KBM-7 (cell line): ENCODE measurements at regions not wholly inside any gene's neighbourhood (a gene's known extent, or its start where the extent isn't known, plus 50 kb on each side); places are given as distances from the start of the nearest gene placed in this dataset.
"Not testable (repeated sequence)": the region's sequence is repeated elsewhere in the genome, so short reads cannot be mapped to it uniquely, and the experiment has no call there.

Experiments
- DNase-seq: peaks from one replicate; pipeline ENCODE4 v3.0.0-alpha.2; 2015
- in situ Hi-C: fragments of 300-500 bp; cut with MboI; formaldehyde crosslinking; loops from 2 replicates; pipeline ENCODE4 v1.14.3; 2020; ENCODE audit warnings: low sequenced_read_pairs, low pct_unique_long_range_greater_than_20kb, mixed read lengths

DNA sequence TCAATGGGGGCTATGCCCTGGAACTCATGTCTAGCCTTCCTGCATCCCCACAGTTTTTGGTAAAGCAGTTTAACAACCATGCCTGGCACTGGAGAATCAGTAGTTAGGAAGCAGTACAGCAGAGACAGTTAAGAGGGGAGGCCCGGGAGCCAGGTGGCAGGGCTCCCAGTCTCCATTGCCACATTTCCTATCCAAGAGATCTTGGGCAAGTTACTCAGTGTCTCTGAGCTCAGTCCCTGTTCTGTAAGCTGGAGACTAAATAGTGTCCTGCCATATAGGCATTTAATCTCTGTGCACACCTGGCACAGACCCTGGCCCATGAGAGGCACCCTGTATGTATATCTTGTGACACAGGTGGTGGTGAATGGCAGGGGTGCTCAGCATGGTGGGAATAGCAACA is 156.1 kb upstream of the EOLA2 start:
- in situ Hi-C loops = no loop called here
- no peak for DNase-seq

GRCh38 chrX:150094996-150095395 is 156.7 kb upstream of the EOLA2 start:
- DNase-seq = no peak
- in situ Hi-C loops = no loop called here

DNA sequence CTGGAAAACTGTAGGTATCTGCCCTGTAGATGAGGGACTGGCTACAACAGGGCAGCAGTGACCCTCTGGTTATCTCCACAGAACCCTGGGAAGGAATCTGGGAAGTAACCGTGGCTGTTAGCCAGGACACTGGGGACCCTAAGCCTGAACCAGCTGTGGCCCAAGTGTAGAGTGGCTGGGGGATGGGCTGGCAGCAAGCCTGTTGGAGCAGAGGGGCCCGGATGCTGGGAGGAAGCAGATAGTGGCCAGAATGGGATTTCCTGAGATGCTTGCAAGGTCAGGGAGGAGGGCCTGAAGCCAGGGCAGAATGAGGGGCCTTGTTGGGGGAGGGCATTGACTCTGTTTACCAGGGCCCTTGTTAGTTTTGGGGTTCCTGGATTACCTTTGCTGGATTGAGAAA is 161.0 kb upstream of the EOLA2 start:
- no peak for DNase-seq
- in situ Hi-C loops = no loop called here

- in situ Hi-C loops = no loop called here
- no peak for DNase-seq
These were observed 162.0 kb upstream of the EOLA2 start for GRCh38 chrX:150100261-150100660.

DNA sequence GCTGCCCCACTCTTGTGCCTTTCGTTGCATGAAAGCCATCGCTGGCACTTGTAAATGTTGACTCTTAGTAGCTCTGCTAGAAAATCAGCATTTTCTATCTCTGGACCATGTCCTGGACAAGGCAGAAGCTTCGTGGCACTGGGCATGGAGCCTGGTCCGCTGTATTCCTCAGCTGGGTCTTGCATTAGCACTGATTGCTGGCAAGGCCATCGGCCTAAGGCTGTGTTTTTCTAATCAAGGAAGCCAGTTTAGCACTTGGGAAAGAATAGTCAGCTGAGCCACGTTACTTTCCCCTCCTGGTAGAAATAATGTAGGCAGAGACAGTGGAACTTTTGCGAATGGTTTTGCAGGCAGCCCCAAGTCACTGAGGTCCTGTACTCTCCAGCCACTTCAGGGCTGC is 180.2 kb upstream of the EOLA2 start:
- no peak for DNase-seq
- in situ Hi-C loops = no loop called here

DNA sequence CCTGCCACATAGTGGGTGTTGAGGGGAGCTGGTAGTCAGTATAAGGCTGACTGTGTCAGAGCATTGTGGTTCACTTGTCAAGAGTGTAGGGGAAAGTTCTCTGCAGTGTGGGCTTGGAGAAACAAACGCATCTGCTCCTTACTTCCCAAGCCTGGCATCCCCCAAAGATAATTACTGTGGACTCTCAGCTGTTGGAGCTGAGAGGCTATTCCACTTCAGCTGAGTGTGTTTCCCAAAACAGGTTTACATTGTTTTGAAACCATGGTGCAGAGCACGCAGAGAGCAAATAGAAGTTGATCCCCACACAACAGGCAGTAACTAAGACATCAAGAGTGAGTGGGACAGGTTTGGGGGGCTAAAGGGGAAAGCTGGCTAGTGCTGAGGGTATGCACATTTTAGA is 181.0 kb upstream of the EOLA2 start:
- no peak for DNase-seq
- in situ Hi-C loops = no loop called here

DNA sequence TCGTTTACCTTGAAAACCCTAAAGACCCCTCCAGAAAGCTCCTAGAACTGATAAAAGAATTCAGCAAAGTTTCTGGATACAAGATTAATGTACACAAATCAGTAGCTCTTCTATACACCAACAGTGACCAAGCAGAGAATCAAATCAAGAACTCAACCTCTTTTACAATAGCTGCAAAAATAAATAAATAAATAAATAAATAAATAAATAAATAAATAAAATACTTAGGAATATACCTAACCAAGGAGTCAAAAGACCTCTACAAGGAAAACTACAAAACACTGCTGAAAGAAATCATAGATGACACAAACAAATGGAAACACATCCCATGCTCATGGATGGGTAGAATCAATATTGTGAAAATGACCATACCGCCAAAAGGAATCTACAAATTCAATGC is 186.8 kb upstream of the EOLA2 start:
- in situ Hi-C loops, DNase-seq: not testable (repeated sequence)

GRCh38 chrX:150127216-150127615 is 188.9 kb upstream of the EOLA2 start:
- in situ Hi-C loops = no loop called here
- no peak for DNase-seq

DNA sequence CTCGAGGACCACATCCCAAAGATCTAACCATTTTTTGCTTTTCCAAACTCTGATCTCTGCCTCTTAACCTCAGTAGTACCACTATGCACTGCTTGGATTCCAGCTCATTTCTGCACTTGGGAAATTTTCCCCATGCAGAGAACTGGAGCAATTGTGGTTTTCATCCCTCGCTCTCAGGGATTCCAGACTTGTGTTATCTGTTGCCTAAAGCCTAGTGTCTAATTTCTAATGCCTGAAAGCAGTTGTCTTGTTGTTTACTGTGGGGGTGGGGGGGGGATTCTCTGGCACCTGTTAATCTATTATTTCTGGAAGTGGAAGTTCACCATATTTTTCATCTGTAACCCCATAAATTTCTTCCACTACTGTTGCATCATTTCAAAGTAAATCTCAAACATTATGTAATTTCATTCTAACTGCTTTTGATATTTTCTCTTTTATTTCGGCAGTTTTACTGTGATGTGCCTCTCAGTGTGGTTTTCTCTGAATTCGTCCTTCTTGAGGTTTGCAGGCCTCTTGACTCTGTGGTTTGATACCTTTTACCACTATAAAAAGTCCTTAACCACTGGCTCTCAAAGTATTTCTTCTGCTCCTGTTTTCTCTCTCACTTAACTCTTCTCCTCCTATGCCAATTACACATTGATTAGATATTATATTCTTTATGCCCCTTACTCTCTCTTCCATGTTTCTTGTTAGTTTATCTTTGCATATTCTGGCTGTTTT is 205.6 kb upstream of the EOLA2 start:
- no peak for DNase-seq
- in situ Hi-C loops = no loop called here

DNA sequence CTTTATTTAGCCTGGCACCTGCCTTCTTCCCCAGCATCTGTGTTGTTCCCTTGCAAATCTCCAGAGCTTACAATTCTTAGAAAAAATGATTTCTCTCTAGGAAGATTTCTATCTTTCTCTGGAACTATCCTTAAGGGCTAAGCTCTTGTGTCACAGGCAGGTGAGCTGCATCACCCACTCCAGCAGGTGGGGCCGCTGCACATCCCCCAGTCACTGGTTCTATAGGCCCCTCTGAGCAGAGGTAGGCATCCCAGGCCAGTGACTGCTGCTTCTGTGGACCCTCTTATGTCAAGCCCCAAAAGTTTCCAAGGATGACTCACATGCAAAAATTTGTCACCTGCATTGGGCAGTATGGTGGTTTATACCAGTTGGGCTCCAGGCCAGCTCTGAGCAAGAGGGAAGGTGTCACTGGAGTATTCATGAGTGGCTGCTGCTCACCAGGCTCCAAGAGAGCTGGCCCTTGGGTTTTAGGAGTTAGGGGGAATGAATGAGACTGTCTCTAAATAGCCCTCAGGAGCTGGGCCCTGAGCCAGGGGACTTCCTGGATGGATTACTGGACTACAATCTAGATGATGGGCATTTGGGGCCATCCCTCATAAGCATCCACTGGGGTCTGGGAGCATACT is 208.1 kb upstream of the EOLA2 start:
- no peak for DNase-seq
- in situ Hi-C loops = no loop called here

DNA sequence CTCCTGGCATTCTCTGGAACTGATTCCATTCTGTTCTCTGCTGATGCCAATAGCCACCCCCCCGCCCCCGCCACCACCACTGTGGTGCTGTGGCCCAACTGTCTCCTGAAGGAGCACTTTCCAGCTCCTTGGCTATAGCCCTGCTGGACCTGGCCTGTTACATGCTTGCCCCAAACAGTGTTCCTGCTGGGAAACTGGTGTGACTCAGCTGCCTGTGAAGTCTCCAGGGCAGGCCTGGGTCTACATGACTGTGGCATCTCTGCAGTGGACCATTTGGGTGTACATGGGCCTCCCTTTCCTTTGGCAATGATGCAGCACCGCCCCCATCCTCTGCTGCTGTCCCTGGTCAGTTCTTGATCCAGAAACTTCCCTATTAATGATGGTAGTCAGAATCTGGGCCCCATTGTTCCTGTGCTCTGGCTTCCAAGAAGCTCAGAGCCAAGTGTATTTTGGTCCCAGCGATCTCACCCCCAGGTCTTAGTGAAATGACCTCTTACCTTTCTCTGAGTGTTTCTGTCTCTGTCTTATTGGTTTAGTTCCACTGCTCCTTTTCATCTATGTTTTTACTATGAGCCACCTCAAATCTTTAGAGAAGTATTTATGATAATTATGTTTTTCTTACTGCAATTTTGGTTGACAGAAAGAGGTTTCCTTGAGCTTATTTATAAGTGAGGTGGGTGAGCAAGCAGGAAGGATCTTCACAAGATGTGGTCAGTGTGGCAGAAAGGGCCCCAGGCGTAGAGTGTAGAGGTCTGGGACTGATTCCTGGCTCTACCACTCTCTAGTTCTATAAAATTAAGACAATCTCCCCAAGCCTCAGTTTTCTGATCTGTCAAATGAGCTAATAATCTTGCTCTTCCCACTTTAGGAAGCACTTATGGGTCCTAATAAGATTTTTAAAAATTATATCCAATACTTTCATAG is 210.7 kb upstream of the EOLA2 start:
- no peak for DNase-seq
- in situ Hi-C loops = no loop called here

DNA sequence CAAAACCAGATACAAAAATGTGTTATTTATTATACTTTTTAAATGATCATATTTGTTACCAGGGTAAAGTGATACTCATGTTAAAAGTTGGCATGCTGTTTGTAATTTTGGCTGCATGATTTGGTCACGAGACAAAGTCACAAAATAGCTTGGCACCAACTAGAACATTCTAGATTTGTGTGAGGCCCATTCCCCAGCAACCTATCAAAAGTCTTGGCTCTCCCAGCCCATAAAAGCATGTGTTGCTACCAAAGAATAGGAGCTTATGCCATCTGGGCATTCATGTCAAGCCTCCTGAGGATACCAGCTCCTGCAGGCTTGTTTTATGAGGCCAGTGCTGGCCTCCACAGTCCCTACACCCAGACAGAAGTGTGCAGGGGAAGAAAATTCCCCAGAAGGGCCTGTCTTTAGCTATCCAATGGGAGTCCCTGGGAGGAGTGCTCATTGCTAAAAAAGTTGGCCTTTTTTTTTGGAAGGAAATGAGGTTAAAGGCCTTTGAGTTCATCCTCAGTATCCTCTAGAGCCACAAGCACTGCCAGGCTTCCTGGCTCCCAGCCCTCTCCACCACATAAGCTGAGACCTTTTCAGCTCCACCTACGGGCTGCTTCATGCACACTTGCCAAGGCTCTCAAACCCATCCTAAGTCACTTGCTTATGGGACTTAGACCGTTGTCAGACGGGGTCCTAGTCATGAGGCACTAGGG is 211.9 kb upstream of the EOLA2 start:
- in situ Hi-C loops = no loop called here
- no peak for DNase-seq

GRCh38 chrX:150150780-150151125 is 212.4 kb upstream of the MAMLD1 start:
- in situ Hi-C loops = no loop called here
- DNase-seq = no peak

GRCh38 chrX:150152036-150152435 is 211.1 kb upstream of the MAMLD1 start:
- DNase-seq = no peak
- in situ Hi-C loops = no loop called here

DNA sequence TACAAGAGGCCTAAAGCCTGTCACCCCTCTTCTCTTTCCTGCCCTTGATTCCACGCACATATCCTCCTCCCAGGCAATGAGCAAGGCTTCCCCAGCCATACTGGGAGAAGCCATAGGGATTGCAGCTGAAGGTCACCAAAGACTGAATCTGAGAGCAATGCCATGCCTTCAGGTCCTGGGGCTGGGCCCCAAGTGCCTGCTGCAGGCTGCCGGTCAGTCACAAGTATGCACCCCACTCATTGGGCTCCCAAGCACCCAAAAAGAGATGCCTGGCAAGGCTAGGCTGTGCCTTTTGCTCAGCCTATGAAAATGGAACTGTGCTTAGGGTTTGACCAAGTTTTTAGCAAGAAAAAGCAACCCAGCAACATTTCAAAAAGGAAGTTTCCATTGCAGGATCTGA is 210.6 kb upstream of the MAMLD1 start:
- in situ Hi-C loops = no loop called here

DNA sequence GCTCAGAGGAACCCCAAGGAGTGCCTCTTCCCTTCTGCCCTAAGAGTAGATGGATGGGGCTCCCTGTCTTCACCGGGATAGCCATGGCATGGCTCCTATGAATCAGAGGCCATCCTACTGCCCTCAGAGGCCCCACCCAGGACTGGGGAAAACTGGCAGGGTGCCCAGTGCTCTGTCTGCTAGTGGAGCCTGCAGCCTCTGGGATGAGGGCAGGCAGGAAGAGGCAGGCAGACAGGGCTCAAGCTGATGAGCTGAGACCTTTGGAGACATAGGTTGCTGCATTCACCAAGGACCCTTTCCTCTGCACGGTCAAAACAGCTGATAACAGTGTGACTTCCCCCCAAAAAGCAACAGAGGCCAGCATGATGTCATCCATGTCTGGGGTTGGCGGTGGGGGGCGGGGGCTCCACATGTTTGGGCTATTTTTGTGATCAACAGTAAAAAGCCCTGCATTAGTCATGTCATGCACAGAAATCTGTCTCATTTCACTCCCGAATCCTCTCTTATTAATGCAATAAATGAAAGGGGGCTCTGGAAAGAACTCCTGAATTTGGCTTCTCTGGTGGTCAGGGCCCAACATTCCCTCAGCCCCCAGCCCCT is 207.6 kb upstream of the MAMLD1 start:
- no peak for DNase-seq
- in situ Hi-C loops = no loop called here

More for the DNA sequence above, 210.6 kb upstream of the MAMLD1 start:
- DNase-seq = no peak

GRCh38 chrX:150156615-150157014 is 206.5 kb upstream of the MAMLD1 start:
- no peak for DNase-seq
- in situ Hi-C loops = no loop called here

GRCh38 chrX:150157291-150157690 is 205.8 kb upstream of the MAMLD1 start:
- in situ Hi-C loops = no loop called here
- no peak for DNase-seq
